Activated CD4-positive, alpha-beta T cell treated with anti-CD3 and anti-CD28 coated beads, Interleukin-2, amount 50 U/mL, for 24 hours (primary cell): ENCODE measurements at regions not wholly inside any gene's neighbourhood (a gene's known extent, or its start where the extent isn't known, plus 50 kb on each side); places are given as distances from the start of the nearest gene placed in this dataset.

Experiments used
- DNase-seq, 2 donors: peaks; one replicate each; pipeline ENCODE4 v3.0.0-alpha.2; 2020; ENCODE audit warnings: low read depth in 1 of 2, low spot score in 1 of 2

- no peak for DNase-seq
Measured at GRCh38 chr12:14252697-14253096, 112.8 kb upstream of the ATF7IP start.

DNA sequence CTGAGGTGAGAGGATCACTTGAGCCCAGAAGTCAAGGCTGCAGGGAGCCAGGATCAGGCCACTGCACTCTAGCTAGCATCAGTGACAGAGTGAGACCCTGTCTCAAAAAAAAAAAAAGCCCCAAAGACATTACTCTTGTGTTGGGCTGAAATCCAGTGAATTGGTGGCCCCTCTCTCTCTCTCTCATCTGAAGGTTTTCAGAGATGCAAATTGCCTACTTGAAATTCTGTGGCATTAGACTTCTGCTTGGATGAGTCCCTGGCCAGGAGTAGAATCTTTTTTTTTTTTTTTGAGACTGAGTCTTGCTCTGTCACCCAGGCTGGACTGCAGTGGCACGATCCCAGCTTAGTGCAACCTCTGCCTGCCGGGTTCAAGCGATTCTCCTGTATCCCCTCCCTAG is 112.0 kb upstream of the ATF7IP start:
- DNase-seq = no peak

- DNase-seq = no peak
Measured at GRCh38 chr12:14254781-14255180, 110.7 kb upstream of the ATF7IP start.

DNA sequence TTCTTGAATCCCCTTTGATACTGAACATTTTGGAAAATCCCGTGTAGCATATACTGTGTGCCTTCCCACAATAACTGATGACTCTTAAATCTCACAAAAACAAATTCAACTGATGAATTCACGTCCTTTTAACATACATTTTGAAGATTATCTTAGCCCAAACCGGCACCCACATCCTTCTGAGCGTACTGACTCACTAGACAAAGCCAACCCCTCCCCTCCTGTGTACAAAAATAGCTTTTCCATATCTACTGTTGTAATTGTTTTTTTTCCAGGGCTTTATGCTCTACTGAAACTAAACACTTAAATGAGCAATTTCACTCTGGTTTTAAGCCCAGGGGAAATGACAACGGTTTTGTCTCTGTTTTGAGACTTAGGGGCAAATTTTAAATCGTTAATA is 109.4 kb upstream of the ATF7IP start:
- peak in 1 of 2 donors; percentile 29 for DNase-seq

GRCh38 chr12:14256555-14257169 is 108.8 kb upstream of the ATF7IP start:
- DNase-seq = peak; percentile 37 to 72

DNA sequence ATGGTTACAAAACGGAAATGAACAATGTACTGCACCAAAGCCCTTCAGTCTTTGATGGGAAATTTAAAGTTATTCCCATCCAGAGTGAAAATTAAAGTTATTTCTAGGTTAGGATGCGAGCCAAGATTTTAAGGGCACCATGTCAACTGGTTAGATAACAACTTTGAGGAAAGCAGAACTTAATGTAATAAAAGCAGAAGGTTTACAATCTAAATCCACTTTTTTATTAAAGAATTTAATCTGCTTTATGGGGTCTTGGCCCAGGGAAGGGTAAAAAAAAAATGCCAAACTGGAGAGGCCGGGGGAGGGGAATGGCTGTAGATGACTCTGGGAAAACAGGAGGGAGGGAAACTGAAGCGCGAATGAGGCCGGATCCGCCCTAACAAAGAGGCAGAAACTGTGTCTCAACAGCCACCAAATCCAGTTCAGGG is 108.2 kb upstream of the ATF7IP start:
- no peak for DNase-seq

GRCh38 chr12:14257734-14258574 is 107.5 kb upstream of the ATF7IP start:
- DNase-seq = peak; percentile 43 to 79

GRCh38 chr12:14258575-14258940 is 106.9 kb upstream of the ATF7IP start:
- DNase-seq = no peak

- DNase-seq = no peak
Measured at GRCh38 chr12:14259481-14260010, 105.9 kb upstream of the ATF7IP start.

GRCh38 chr12:14260011-14260993 is 105.2 kb upstream of the ATF7IP start:
- DNase-seq = no peak

DNA sequence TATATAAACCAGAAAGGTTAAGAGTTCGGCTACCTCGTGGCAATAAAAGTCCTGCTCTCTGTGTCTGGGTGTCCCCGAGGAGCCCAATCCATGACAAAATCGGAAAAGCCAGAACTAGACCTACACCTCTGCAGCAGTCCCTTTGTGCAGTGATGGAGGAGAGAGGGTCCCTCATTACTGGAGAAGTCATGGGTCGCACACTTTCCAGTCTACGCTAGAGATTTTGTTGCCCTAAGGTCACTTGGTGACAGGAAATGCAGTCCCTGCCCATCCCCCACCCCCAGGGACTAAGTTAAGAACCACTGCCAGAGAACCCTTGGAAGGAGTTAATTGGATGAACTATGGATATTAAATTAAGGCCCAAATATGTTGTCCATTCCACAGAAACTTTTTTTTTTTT is 104.4 kb upstream of the ATF7IP start:
- no peak for DNase-seq

DNA sequence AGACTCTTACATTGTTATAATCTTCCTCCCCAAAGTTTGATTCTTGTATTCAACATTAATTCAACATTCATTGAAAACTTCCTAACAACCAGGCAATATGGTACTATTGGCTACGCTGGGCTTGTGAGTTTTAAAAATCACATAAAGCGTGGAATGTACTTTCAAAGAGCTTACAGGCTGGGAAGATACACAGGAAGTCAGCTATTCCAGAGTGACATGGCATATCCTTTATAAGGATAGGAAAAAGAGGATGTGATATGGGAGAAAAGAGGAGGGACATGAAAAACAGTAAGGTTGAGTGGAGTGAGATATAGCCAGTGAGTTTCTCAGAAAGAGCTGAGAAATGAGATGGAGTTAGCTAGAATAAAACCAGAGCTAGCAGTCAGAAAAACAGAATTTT is 103.6 kb upstream of the ATF7IP start:
- DNase-seq = no peak

- no peak for DNase-seq
Measured at GRCh38 chr12:14262771-14263511, 102.5 kb upstream of the ATF7IP start.

DNA sequence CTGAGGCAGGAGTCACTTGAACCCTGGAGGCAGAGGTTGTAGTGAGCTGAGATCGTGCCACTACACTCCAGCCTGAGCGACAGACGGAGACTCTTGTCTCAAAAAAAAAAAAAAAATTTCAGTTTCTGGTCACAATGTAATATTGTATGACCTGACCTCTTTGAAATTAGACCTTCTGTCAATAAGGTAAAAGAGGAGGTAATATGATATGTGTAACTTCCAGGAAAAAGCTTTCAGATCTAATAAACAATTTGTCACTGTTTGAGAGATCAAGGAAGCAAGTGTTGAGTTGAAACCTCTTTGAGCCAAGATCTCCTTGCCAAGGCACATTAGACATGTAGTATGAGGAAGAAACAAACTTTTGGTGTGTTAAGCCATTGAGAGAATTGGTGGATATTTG is 101.7 kb upstream of the ATF7IP start:
- DNase-seq = no peak

DNA sequence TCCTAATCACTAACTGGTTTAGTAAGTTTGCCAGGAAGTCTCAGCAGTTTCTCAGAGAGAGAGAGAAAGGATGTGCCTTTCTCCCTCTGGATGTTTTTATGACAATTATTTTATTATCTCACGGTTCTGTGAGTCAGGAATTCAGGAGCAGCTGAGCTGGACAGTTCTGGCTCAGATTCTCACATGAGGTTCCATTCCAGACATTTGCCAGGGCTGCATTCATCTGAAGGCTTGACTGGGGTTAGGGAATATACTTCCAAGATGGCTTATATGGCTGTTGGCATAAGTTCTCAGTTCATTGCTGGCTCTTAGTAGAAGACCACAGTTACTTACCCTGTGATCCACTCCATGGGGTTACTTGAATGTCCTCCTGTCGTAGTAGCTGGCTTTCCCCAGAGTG is 101.2 kb upstream of the ATF7IP start:
- no peak for DNase-seq

GRCh38 chr12:14264778-14265177 is 100.7 kb upstream of the ATF7IP start:
- no peak for DNase-seq

- DNase-seq = no peak
Measured at GRCh38 chr12:14268120-14268515, 97.4 kb upstream of the ATF7IP start.

DNA sequence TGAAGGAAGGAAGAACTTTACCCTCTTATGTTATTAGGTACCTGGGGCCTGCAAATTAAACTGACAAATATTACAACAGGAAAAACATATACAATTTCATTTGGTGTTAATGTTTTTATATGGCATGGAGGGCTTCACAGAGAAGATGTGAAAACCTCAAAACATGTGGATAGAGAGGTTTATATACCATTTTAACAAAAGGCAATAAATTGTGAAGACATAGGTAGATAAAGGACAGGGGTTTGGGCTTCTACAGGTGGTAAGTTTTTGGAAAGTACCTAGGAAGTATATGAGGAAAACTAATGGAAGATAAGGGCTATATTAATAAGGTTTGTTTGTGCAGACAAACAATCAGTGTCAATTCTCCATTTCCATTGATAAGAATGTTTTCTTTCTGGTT is 95.1 kb upstream of the ATF7IP start:
- DNase-seq = no peak

DNA sequence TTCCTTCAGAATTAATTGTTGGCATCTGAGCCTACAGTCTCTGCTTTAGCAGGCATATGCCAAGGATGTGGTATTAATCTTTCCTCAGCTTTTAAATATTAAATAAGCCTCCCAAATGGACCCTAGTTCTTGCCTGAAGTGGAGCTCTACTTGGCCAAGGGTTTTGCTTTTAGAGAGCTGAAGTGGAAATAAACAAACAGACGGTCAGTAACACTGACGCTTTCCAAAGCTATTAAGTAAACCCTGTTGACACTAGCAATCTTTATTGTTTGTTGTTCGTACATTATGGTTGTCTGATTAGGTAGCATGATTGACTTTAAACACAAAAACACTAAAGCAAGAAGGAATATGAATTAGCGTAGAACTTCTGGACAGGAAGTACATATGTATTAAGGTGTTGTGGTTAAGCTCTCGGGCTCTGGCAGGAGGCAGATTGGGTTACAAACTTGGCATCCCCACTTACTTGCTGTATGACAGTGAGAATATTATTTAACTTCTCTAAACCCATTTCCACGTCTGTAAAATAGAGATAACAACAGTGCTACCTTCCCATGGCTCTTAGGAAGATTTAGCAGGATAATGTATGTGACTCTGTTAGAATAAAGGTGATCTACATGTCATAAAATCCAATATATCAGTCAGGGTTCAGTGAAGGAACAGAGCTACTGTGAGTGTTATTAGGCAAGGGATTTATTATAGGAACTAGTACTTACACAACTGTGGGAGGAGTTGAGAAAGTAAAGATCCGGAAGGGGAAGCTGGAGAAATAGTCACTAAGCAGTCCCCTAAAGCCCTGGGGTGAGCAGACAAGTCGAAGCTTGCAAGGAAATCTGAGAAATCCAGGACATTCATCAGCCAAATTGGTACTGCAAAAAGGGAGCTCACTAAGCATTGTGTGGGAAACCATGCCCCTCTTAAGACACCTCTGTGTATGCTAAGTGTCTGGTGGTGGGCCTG is 92.2 kb upstream of the ATF7IP start:
- DNase-seq = no peak

DNA sequence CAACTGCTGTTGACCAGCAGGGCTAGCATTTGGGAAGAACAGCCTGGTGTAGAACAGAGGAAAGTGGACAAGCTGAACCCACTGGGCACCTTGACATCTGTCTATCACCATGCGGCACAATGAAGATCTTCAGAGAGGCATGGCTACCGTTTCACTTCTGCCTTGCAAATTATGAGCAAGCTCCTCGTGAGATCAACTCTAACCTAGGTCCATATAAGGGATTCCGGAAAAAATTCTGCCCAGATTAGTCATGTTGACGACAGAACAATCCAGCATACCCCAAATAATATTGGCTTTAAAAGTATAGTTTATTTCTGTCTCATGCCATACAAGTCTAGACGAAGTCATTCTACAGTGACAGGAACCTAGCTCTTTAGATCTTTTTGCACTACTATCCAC is 91.6 kb upstream of the ATF7IP start:
- no peak for DNase-seq
